Panc1 (cell line): ENCODE measurements at regions not wholly inside any gene's neighbourhood (a gene's known extent, or its start where the extent isn't known, plus 50 kb on each side); places are given as distances from the start of the nearest gene placed in this dataset.

Experiments
- POLR2AphosphoS5 ChIP-seq: IDR thresholded peaks from 2 replicates; pipeline ENCODE4 v1.6.1; 2012; ENCODE audit warnings: mild to moderate bottlenecking, low read depth, low read length, moderate library complexity
- SIN3A ChIP-seq: IDR thresholded peaks from 2 replicates; pipeline ENCODE4 v1.6.1; 2012; ENCODE audit warnings: low read depth, mild to moderate bottlenecking, low read length, moderate library complexity, borderline replicate concordance; ENCODE audit not compliant: insufficient read depth
- TF ChIP-seq, protein P1 (sequence below): fragments of 450-650 bp; IDR thresholded peaks from 2 replicates; pipeline ENCODE4 v1.5.1; 2017; ENCODE audit warnings: mild to moderate bottlenecking
- TF ChIP-seq, protein P2 (sequence below), 2 experiments: IDR thresholded peaks; 2 replicates each; pipeline ENCODE4 v1.6.1; 2011 to 2012; ENCODE audit warnings: low read depth in 2 of 2, control low read depth in 1 of 2, low read length in 1 of 2, mild to moderate bottlenecking in 1 of 2, moderate library complexity in 1 of 2; ENCODE audit not compliant: insufficient read depth in 1 of 2

DNA sequence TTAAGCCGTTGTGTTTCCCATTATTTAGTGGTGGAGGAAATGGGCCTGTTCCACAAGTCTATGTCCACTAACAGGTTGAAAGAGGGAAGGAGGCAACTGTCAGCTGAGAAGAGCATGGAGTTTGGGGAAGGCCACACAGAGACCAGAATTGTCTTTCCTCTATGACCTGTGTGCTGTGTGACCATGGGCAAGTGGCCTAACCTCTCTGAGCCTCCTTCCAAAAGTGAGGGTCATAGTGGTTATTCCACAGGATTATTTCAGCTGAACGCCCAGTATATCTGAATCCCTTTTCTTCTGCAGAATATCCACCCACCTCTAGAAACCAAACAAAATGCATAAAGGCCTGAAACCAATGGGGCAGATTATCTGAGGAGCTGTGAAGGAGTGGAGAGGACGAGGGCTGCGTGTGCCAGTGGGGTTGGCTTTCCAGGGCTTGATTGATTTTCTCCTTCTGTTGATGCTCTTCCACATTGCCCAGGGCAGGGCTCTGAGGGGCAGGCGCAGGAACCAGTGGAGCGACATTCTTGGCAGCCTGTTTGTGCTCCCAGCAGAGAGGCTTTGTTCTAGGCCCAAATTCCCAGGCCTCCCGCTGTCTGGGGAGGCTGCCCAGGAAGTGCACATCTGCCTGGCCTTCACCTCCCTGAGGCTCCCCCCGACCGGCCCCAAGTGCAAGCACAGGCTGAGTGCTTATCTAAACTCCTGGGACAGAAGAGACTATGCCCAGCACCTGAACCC lies 452.7 kb downstream of the BCL11B start:
- TF ChIP-seq, protein P1, sequence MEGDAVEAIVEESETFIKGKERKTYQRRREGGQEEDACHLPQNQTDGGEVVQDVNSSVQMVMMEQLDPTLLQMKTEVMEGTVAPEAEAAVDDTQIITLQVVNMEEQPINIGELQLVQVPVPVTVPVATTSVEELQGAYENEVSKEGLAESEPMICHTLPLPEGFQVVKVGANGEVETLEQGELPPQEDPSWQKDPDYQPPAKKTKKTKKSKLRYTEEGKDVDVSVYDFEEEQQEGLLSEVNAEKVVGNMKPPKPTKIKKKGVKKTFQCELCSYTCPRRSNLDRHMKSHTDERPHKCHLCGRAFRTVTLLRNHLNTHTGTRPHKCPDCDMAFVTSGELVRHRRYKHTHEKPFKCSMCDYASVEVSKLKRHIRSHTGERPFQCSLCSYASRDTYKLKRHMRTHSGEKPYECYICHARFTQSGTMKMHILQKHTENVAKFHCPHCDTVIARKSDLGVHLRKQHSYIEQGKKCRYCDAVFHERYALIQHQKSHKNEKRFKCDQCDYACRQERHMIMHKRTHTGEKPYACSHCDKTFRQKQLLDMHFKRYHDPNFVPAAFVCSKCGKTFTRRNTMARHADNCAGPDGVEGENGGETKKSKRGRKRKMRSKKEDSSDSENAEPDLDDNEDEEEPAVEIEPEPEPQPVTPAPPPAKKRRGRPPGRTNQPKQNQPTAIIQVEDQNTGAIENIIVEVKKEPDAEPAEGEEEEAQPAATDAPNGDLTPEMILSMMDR: no peak
- no peak for TF ChIP-seq SIN3A
- TF ChIP-seq, protein P2, sequence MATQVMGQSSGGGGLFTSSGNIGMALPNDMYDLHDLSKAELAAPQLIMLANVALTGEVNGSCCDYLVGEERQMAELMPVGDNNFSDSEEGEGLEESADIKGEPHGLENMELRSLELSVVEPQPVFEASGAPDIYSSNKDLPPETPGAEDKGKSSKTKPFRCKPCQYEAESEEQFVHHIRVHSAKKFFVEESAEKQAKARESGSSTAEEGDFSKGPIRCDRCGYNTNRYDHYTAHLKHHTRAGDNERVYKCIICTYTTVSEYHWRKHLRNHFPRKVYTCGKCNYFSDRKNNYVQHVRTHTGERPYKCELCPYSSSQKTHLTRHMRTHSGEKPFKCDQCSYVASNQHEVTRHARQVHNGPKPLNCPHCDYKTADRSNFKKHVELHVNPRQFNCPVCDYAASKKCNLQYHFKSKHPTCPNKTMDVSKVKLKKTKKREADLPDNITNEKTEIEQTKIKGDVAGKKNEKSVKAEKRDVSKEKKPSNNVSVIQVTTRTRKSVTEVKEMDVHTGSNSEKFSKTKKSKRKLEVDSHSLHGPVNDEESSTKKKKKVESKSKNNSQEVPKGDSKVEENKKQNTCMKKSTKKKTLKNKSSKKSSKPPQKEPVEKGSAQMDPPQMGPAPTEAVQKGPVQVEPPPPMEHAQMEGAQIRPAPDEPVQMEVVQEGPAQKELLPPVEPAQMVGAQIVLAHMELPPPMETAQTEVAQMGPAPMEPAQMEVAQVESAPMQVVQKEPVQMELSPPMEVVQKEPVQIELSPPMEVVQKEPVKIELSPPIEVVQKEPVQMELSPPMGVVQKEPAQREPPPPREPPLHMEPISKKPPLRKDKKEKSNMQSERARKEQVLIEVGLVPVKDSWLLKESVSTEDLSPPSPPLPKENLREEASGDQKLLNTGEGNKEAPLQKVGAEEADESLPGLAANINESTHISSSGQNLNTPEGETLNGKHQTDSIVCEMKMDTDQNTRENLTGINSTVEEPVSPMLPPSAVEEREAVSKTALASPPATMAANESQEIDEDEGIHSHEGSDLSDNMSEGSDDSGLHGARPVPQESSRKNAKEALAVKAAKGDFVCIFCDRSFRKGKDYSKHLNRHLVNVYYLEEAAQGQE (IDR thresholded peaks at IDR 0.05; ENCODE audit: insufficient read depth in 1 of 2, low read depth in 2 of 2, low read length in 1 of 2): no peak
- no peak for TF ChIP-seq POLR2AphosphoS5
